SU-DHL-6 (cell line): ENCODE measurements at regions not wholly inside any gene's neighbourhood (a gene's known extent, or its start where the extent isn't known, plus 50 kb on each side); places are given as distances from the start of the nearest gene placed in this dataset.

Experiments
- EZH2phosphoT487 ChIP-seq: fragments of 200-600 bp; sonication (generic), shearing (Covaris generic); conservative IDR thresholded peaks from 2 replicates; pipeline ENCODE4 v1.6.1; 2018; ENCODE audit warnings: mild to moderate bottlenecking, antibody characterized with exemption, low read length, moderate library complexity, mixed read lengths
- TF ChIP-seq, protein P1 (sequence below): fragments of 200-600 bp; sonication (generic); IDR thresholded peaks from one replicate; pipeline ENCODE4 v1.5.1; 2017; ENCODE audit warnings: antibody characterized with exemption, mild to moderate bottlenecking, low read length, moderate library complexity; ENCODE audit not compliant: insufficient read depth, poor library complexity, severe bottlenecking

DNA sequence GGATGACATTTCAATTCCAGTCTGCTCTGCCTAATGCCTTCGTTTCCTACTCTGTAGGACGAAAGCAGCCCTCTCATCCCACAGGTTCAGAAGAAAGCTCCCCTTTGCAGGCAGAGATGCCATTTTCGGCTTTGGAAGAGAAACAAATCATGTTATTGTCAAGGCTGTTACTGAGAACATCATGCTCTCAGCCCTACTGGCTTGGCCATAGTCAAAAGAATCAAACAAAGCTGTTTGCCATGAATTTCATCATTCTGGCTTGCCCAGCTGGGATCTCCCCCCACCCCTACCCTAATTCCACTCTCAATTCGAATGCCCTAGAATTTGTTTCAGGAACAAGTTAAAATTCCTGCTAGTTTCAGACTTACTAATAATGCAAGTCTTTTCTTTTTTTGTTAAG, 162.3 kb upstream of the SERP2 start:
- TF ChIP-seq, protein P1, sequence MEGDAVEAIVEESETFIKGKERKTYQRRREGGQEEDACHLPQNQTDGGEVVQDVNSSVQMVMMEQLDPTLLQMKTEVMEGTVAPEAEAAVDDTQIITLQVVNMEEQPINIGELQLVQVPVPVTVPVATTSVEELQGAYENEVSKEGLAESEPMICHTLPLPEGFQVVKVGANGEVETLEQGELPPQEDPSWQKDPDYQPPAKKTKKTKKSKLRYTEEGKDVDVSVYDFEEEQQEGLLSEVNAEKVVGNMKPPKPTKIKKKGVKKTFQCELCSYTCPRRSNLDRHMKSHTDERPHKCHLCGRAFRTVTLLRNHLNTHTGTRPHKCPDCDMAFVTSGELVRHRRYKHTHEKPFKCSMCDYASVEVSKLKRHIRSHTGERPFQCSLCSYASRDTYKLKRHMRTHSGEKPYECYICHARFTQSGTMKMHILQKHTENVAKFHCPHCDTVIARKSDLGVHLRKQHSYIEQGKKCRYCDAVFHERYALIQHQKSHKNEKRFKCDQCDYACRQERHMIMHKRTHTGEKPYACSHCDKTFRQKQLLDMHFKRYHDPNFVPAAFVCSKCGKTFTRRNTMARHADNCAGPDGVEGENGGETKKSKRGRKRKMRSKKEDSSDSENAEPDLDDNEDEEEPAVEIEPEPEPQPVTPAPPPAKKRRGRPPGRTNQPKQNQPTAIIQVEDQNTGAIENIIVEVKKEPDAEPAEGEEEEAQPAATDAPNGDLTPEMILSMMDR, result no peak
- TF ChIP-seq EZH2phosphoT487, result no peak
